HCT116 (cell line): ENCODE measurements at regions not wholly inside any gene's neighbourhood (a gene's known extent, or its start where the extent isn't known, plus 50 kb on each side); places are given as distances from the start of the nearest gene placed in this dataset.

Experiments
- EZH2 ChIP-seq: fragments of 200-600 bp; sonication (generic); IDR thresholded peaks from 2 replicates; pipeline ENCODE4 v1.6.1; 2017; ENCODE audit warnings: antibody characterized with exemption, mixed run types
- JUND ChIP-seq: IDR thresholded peaks from 2 replicates; pipeline ENCODE4 v1.6.1; 2012
- POLR2A ChIP-seq: IDR thresholded peaks from 2 replicates; pipeline ENCODE4 v1.7.0; 2011; ENCODE audit warnings: borderline replicate concordance; ENCODE audit not compliant: insufficient read depth, insufficient read length; ENCODE audit errors: extremely low read depth
- POLR2AphosphoS5 ChIP-seq: IDR thresholded peaks from 2 replicates; pipeline ENCODE4 v1.6.1; 2011; ENCODE audit warnings: mild to moderate bottlenecking, low read depth, low read length, moderate library complexity
- RAD21 ChIP-seq: IDR thresholded peaks from 2 replicates; pipeline ENCODE4 v1.6.1; 2012; ENCODE audit warnings: low read depth, mild to moderate bottlenecking
- SP1 ChIP-seq: IDR thresholded peaks from 2 replicates; pipeline ENCODE4 v1.6.1; 2012; ENCODE audit warnings: low read depth
- YY1 ChIP-seq: IDR thresholded peaks from 2 replicates; pipeline ENCODE4 v1.6.1; 2011; ENCODE audit warnings: low read length, low read depth, moderate library complexity, mild to moderate bottlenecking; ENCODE audit not compliant: insufficient replicate concordance; ENCODE audit errors: extremely low read depth
- TF ChIP-seq, protein P1 (sequence below), 3 experiments: fragments of 200-600 bp in 1 of 3; sonication (generic) in 1 of 3; IDR thresholded peaks in 2 of 3; conservative IDR thresholded peaks in 1 of 3; 2 replicates each; pipeline ENCODE4 v1.5.1; 2012 to 2017; ENCODE audit warnings: low read depth in 2 of 3, low read length in 2 of 3, antibody characterized with exemption in 1 of 3, borderline replicate concordance in 1 of 3, control low read depth in 1 of 3, mild to moderate bottlenecking in 1 of 3, mixed read lengths in 1 of 3, mixed run types in 1 of 3, moderate library complexity in 1 of 3; ENCODE audit not compliant: insufficient read depth in 1 of 3
- TF ChIP-seq, protein P2 (sequence below): IDR thresholded peaks from 2 replicates; pipeline ENCODE4 v1.6.1; 2012; ENCODE audit warnings: low read depth
- TF ChIP-seq, protein P3 (sequence below): IDR thresholded peaks from 2 replicates; pipeline ENCODE4 v1.6.1; 2012
- TF ChIP-seq, protein P4 (sequence below): IDR thresholded peaks from 2 replicates; pipeline ENCODE4 v1.6.1; 2011; ENCODE audit warnings: mild to moderate bottlenecking, low read length, moderate library complexity; ENCODE audit not compliant: insufficient replicate concordance; ENCODE audit errors: extremely low read depth

DNA sequence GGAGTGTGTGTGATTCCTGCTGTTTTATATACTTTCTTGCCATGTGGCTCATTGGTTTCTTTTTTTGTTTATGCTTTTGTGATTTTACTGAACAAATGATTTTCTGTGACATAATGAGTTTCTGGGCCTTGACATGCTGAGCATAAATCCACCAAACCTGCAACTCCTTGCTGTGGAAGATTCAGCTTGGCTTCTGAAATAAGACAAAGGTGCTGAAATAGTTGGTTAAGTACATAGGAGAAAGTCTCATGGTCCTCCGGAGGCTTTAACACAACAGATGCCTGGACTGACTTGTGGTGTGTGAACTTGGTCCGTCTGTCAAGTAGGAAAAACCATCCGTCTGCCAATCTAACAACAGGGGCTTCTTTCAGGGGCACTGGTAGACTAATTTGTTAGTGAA, 315.3 kb upstream of the CXCR4 start:
- TF ChIP-seq, protein P1, sequence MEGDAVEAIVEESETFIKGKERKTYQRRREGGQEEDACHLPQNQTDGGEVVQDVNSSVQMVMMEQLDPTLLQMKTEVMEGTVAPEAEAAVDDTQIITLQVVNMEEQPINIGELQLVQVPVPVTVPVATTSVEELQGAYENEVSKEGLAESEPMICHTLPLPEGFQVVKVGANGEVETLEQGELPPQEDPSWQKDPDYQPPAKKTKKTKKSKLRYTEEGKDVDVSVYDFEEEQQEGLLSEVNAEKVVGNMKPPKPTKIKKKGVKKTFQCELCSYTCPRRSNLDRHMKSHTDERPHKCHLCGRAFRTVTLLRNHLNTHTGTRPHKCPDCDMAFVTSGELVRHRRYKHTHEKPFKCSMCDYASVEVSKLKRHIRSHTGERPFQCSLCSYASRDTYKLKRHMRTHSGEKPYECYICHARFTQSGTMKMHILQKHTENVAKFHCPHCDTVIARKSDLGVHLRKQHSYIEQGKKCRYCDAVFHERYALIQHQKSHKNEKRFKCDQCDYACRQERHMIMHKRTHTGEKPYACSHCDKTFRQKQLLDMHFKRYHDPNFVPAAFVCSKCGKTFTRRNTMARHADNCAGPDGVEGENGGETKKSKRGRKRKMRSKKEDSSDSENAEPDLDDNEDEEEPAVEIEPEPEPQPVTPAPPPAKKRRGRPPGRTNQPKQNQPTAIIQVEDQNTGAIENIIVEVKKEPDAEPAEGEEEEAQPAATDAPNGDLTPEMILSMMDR (IDR thresholded peaks at IDR 0.05 in 2 of 3, conservative IDR thresholded peaks at IDR 0.05 in 1 of 3; ENCODE audit: borderline replicate concordance in 1 of 3, insufficient read depth in 1 of 3, low read depth in 2 of 3, low read length in 2 of 3): no peak
- TF ChIP-seq, protein P2, sequence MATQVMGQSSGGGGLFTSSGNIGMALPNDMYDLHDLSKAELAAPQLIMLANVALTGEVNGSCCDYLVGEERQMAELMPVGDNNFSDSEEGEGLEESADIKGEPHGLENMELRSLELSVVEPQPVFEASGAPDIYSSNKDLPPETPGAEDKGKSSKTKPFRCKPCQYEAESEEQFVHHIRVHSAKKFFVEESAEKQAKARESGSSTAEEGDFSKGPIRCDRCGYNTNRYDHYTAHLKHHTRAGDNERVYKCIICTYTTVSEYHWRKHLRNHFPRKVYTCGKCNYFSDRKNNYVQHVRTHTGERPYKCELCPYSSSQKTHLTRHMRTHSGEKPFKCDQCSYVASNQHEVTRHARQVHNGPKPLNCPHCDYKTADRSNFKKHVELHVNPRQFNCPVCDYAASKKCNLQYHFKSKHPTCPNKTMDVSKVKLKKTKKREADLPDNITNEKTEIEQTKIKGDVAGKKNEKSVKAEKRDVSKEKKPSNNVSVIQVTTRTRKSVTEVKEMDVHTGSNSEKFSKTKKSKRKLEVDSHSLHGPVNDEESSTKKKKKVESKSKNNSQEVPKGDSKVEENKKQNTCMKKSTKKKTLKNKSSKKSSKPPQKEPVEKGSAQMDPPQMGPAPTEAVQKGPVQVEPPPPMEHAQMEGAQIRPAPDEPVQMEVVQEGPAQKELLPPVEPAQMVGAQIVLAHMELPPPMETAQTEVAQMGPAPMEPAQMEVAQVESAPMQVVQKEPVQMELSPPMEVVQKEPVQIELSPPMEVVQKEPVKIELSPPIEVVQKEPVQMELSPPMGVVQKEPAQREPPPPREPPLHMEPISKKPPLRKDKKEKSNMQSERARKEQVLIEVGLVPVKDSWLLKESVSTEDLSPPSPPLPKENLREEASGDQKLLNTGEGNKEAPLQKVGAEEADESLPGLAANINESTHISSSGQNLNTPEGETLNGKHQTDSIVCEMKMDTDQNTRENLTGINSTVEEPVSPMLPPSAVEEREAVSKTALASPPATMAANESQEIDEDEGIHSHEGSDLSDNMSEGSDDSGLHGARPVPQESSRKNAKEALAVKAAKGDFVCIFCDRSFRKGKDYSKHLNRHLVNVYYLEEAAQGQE: no peak
- TF ChIP-seq, protein P3, sequence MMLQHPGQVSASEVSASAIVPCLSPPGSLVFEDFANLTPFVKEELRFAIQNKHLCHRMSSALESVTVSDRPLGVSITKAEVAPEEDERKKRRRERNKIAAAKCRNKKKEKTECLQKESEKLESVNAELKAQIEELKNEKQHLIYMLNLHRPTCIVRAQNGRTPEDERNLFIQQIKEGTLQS: no peak
- TF ChIP-seq EZH2 (no peak), SP1 (no peak), POLR2A (no peak), POLR2AphosphoS5 (no peak), YY1 (no peak), JUND (no peak), RAD21 (no peak)
- TF ChIP-seq, protein P4, sequence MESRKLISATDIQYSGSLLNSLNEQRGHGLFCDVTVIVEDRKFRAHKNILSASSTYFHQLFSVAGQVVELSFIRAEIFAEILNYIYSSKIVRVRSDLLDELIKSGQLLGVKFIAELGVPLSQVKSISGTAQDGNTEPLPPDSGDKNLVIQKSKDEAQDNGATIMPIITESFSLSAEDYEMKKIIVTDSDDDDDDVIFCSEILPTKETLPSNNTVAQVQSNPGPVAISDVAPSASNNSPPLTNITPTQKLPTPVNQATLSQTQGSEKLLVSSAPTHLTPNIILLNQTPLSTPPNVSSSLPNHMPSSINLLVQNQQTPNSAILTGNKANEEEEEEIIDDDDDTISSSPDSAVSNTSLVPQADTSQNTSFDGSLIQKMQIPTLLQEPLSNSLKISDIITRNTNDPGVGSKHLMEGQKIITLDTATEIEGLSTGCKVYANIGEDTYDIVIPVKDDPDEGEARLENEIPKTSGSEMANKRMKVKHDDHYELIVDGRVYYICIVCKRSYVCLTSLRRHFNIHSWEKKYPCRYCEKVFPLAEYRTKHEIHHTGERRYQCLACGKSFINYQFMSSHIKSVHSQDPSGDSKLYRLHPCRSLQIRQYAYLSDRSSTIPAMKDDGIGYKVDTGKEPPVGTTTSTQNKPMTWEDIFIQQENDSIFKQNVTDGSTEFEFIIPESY: no peak
